WTC11 (cell line): ENCODE measurements at regions not wholly inside any gene's neighbourhood (a gene's known extent, or its start where the extent isn't known, plus 50 kb on each side); places are given as distances from the start of the nearest gene placed in this dataset.
A peak's percentile ranks its signal among the peaks of the same experiment; 100 is the strongest.

ENCODE experiments used
- ATAC-seq: fragments of 200-7000 bp; cut with Tn5 transposase; 2 replicates; pipeline ENCODE4 v1.10.0; 2021; ENCODE audit warnings: mild to moderate bottlenecking, moderate library complexity
- CTCF ChIA-PET: fragments of 300-600 bp; sonication (Branson Sonifier 250); formaldehyde crosslinking; loops from one replicate; lab custom pipeline; 2021; ENCODE audit warnings: antibody characterized with exemption; lab: Charles Lee
- POLR2A ChIA-PET: fragments of 350-600 bp; sonication (Branson Sonifier 250); formaldehyde crosslinking; loops from one replicate; lab custom pipeline; 2021; ENCODE audit warnings: antibody characterized with exemption; lab: Charles Lee
- DNase-seq: peaks from one replicate; pipeline ENCODE4 v3.0.0; 2021; ENCODE audit warnings: low spot score
- H3K27ac Mint-ChIP-seq: 2 replicates; pipeline ENCODE4 v1.8.0; 2021; ENCODE audit warnings: mixed read lengths
- H3K27me3 Mint-ChIP-seq: 2 replicates; pipeline ENCODE4 v1.8.0; 2021; ENCODE audit warnings: low read depth, mild to moderate bottlenecking, moderate library complexity, mixed read lengths
- H3K36me3 Mint-ChIP-seq: 2 replicates; pipeline ENCODE4 v1.8.0; 2021; ENCODE audit warnings: mixed read lengths
- H3K4me1 Mint-ChIP-seq: 2 replicates; pipeline ENCODE4 v1.8.0; 2022; ENCODE audit warnings: mixed read lengths
- H3K4me3 Mint-ChIP-seq: 2 replicates; pipeline ENCODE4 v1.8.0; 2021; ENCODE audit warnings: mild to moderate bottlenecking, moderate library complexity, mixed read lengths
- H3K9me3 Mint-ChIP-seq: 2 replicates; pipeline ENCODE4 v1.8.0; 2021; ENCODE audit warnings: mixed read lengths
- CTCF ChIP-seq: fragments of 200-600 bp; IDR thresholded peaks from 2 replicates; pipeline ENCODE4 v1.8.0; 2022; ENCODE audit warnings: antibody characterized with exemption
- E2F1 ChIP-seq: sonication (generic); formaldehyde crosslinking; IDR thresholded peaks from 2 replicates; pipeline ENCODE4 v1.8.0; 2022; ENCODE audit warnings: mild to moderate bottlenecking, missing genetic modification reagents
- ESRRA ChIP-seq: sonication (generic); formaldehyde crosslinking; IDR thresholded peaks from 2 replicates; pipeline ENCODE4 v1.8.1; 2022; ENCODE audit warnings: mild to moderate bottlenecking, missing genetic modification reagents, borderline replicate concordance
- GABPB1 ChIP-seq: sonication (generic); formaldehyde crosslinking; IDR thresholded peaks from 2 replicates; pipeline ENCODE4 v1.8.1; 2023; ENCODE audit warnings: mild to moderate bottlenecking, missing genetic modification reagents
- IRF2 ChIP-seq: sonication (generic); formaldehyde crosslinking; IDR thresholded peaks from 2 replicates; pipeline ENCODE4 v1.8.0; 2022; ENCODE audit warnings: low read depth, missing genetic modification reagents, borderline replicate concordance
- MXD4 ChIP-seq: fragments of 250-450 bp; sonication (Bioruptor Pico); IDR thresholded peaks from 2 replicates; pipeline ENCODE4 v1.8.0; 2021; ENCODE audit warnings: mild to moderate bottlenecking, moderate library complexity, borderline replicate concordance
- OVOL2 ChIP-seq: fragments of 250-450 bp; sonication (Bioruptor Pico); IDR thresholded peaks from 2 replicates; pipeline ENCODE4 v1.9.0; 2021; ENCODE audit warnings: mild to moderate bottlenecking, borderline replicate concordance
- PREB ChIP-seq: sonication (generic); formaldehyde crosslinking; IDR thresholded peaks from 2 replicates; pipeline ENCODE4 v1.8.1; 2022; ENCODE audit warnings: mild to moderate bottlenecking, missing genetic modification reagents, moderate library complexity, borderline replicate concordance
- PRRX2 ChIP-seq: fragments of 250-450 bp; sonication (Bioruptor Pico); IDR thresholded peaks from 2 replicates; pipeline ENCODE4 v1.8.0; 2021; ENCODE audit warnings: mild to moderate bottlenecking
- TEAD4 ChIP-seq: sonication (generic); formaldehyde crosslinking; IDR thresholded peaks from 2 replicates; pipeline ENCODE4 v1.8.0; 2022; ENCODE audit warnings: mild to moderate bottlenecking, missing genetic modification reagents
- TF ChIP-seq, protein P1 (sequence below): sonication (generic); formaldehyde crosslinking; IDR thresholded peaks from 2 replicates; pipeline ENCODE4 v1.8.0; 2022; ENCODE audit warnings: mild to moderate bottlenecking, missing genetic modification reagents
- TF ChIP-seq, protein P2 (sequence below): sonication (generic); formaldehyde crosslinking; IDR thresholded peaks from 2 replicates; pipeline ENCODE4 v1.8.0; 2023; ENCODE audit warnings: mild to moderate bottlenecking, missing genetic modification reagents
- TF ChIP-seq, protein P3 (sequence below): sonication (generic); formaldehyde crosslinking; conservative IDR thresholded peaks from 2 replicates; pipeline ENCODE4 v1.8.1; 2023; ENCODE audit warnings: mild to moderate bottlenecking, low read depth, missing genetic modification reagents, moderate library complexity
- TF ChIP-seq, protein P4 (sequence below): sonication (generic); formaldehyde crosslinking; IDR thresholded peaks from 2 replicates; pipeline ENCODE4 v1.8.0; 2023; ENCODE audit warnings: missing genetic modification reagents

DNA sequence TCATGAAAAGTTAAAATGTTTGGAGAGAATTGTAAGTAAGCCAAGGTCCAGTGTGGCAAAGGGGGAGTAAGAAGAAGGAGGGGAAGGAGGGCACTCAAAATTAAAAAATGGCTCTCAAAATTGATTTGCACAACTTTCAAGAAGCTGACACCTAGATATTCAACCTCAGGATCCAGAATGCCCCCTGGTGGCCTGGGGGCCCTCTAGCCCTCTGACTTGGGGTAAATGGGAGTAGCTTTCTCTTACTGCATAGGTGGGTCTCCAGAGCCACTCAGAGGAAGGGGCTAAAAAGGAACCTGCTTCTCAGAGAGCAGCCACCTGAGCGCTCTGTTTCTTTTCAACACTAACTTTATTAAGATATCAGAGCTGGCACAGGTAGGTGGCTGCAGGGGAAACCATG is 968.5 kb downstream of the BCL11A start:
- CTCF ChIA-PET = interaction anchor here (0.6 to 3.3 kb wide), 16 partner anchors 11 to 1748 kb away, joined by 3 to 18 read pairs (median 4); no protein-coding TSS in a partner anchor

DNA sequence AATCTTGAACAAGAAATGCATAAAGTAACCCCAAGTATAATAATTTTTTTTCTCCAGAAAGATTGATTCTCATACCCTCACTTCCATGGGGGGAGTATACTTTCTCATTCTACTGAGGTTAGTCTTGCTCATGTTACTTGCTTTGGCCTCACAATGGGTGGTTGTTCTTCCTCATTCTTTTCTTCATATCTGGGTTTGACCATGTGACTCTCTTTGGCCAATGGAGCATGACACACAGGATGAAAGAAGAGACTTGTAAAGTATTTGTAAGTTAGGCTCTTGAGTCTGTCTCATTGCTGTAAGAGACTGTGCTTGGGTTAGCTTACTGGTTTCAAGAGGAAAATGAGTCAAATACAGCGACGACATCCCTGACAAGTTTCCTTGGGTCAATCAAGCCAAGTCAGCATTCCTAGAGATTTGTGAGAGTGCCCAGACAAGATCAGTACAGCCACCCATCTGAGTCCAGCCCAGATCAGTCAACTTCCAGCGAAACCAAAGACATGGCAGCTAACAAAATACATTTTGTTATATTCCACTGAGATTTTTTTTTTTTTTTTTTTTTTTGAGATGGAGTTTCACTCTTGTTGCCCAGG is 970.2 kb downstream of the BCL11A start:
- H3K4me1 Mint-ChIP-seq = peaks cover 3% of the 10 kb centered on the region
- POLR2A ChIA-PET = no interaction called here

More for the DNA sequence above, 968.5 kb downstream of the BCL11A start:
- peaks cover 3% of the 10 kb centered on the region for H3K4me1 Mint-ChIP-seq
- peaks cover 4% of the 10 kb centered on the region; the same call in 1 of the 2 replicates for H3K9me3 Mint-ChIP-seq
- H3K27ac Mint-ChIP-seq = no peak overlapping the region
- DNase-seq (peak; percentile 69), ATAC-seq (peak; percentile 98)
- POLR2A ChIA-PET = interaction anchor here (0.5 kb wide), 1 partner anchor 965 kb away, joined by 5 read pairs; no protein-coding TSS in a partner anchor
- H3K4me3 Mint-ChIP-seq = no peak overlapping the region
- TF ChIP-seq, protein P1, sequence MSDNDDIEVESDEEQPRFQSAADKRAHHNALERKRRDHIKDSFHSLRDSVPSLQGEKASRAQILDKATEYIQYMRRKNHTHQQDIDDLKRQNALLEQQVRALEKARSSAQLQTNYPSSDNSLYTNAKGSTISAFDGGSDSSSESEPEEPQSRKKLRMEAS (CRISPR knock-in tag) = no peak
- no peak for TF ChIP-seq PRRX2 (CRISPR knock-in tag)
- peak; percentile 38; the same call in 1 of the 2 replicates for TF ChIP-seq CTCF
- no peaks in the 10 kb centered on the region for H3K36me3 Mint-ChIP-seq
- H3K27me3 Mint-ChIP-seq = no peaks in the 10 kb centered on the region

More for the DNA sequence above, 970.2 kb downstream of the BCL11A start:
- H3K27ac Mint-ChIP-seq = no peak overlapping the region
- DNase-seq = no peak
- ATAC-seq = no peak
- TF ChIP-seq TEAD4 (no peak), E2F1 (CRISPR knock-in tag) (no peak), MXD4 (no peak), IRF2 (CRISPR knock-in tag) (no peak), GABPB1 (CRISPR knock-in tag) (no peak), PREB (CRISPR knock-in tag) (no peak), ESRRA (CRISPR knock-in tag) (no peak), OVOL2 (CRISPR knock-in tag) (no peak)
- TF ChIP-seq, protein P2, sequence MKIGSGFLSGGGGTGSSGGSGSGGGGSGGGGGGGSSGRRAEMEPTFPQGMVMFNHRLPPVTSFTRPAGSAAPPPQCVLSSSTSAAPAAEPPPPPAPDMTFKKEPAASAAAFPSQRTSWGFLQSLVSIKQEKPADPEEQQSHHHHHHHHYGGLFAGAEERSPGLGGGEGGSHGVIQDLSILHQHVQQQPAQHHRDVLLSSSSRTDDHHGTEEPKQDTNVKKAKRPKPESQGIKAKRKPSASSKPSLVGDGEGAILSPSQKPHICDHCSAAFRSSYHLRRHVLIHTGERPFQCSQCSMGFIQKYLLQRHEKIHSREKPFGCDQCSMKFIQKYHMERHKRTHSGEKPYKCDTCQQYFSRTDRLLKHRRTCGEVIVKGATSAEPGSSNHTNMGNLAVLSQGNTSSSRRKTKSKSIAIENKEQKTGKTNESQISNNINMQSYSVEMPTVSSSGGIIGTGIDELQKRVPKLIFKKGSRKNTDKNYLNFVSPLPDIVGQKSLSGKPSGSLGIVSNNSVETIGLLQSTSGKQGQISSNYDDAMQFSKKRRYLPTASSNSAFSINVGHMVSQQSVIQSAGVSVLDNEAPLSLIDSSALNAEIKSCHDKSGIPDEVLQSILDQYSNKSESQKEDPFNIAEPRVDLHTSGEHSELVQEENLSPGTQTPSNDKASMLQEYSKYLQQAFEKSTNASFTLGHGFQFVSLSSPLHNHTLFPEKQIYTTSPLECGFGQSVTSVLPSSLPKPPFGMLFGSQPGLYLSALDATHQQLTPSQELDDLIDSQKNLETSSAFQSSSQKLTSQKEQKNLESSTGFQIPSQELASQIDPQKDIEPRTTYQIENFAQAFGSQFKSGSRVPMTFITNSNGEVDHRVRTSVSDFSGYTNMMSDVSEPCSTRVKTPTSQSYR (CRISPR knock-in tag) = no peak
- TF ChIP-seq, protein P3, sequence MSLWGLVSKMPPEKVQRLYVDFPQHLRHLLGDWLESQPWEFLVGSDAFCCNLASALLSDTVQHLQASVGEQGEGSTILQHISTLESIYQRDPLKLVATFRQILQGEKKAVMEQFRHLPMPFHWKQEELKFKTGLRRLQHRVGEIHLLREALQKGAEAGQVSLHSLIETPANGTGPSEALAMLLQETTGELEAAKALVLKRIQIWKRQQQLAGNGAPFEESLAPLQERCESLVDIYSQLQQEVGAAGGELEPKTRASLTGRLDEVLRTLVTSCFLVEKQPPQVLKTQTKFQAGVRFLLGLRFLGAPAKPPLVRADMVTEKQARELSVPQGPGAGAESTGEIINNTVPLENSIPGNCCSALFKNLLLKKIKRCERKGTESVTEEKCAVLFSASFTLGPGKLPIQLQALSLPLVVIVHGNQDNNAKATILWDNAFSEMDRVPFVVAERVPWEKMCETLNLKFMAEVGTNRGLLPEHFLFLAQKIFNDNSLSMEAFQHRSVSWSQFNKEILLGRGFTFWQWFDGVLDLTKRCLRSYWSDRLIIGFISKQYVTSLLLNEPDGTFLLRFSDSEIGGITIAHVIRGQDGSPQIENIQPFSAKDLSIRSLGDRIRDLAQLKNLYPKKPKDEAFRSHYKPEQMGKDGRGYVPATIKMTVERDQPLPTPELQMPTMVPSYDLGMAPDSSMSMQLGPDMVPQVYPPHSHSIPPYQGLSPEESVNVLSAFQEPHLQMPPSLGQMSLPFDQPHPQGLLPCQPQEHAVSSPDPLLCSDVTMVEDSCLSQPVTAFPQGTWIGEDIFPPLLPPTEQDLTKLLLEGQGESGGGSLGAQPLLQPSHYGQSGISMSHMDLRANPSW (CRISPR knock-in tag) = no peak
- TF ChIP-seq, protein P4, sequence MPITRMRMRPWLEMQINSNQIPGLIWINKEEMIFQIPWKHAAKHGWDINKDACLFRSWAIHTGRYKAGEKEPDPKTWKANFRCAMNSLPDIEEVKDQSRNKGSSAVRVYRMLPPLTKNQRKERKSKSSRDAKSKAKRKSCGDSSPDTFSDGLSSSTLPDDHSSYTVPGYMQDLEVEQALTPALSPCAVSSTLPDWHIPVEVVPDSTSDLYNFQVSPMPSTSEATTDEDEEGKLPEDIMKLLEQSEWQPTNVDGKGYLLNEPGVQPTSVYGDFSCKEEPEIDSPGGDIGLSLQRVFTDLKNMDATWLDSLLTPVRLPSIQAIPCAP (CRISPR knock-in tag) = no peak
- no peak overlapping the region for H3K4me3 Mint-ChIP-seq
- H3K27me3 Mint-ChIP-seq = no peaks in the 10 kb centered on the region
- peaks cover 4% of the 10 kb centered on the region; the same call in 1 of the 2 replicates for H3K9me3 Mint-ChIP-seq
- CTCF ChIA-PET = interaction anchor here (3.3 kb wide), 1 partner anchor 282 kb away, joined by 18 read pairs; no protein-coding TSS in a partner anchor
- no peaks in the 10 kb centered on the region for H3K36me3 Mint-ChIP-seq
